ENCODE measurements at regions not wholly inside any gene's neighbourhood (a gene's known extent, or its start where the extent isn't known, plus 50 kb on each side); places are given as distances from the start of the nearest gene placed in this dataset.

DNA sequence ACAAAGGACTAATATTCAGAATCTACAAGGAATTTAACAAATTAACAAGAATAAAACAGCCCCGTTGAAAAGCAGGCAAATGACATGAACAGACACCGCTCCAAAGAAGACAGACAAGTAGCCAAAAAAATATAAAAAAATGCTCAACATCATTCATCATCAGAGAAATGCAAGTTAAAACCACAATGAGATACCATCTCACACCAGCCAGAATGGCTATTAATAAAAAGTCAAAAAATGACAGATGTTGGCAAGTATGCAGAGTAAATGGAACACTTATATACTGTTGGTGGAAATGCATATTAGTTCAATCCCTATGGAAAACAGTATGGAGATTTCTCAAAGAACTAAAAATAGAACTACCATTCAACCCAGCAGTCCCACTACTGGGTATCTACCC is 302.7 kb upstream of the RGMB start:
- TF ChIP-seq POLR2A (IDR thresholded peaks at IDR 0.05; ENCODE audit: low read depth, low read length) = no peak
- no peak for TF ChIP-seq TAF1 (IDR thresholded peaks at IDR 0.05; ENCODE audit: borderline replicate concordance, low read depth, low read length)

All from GM12892 (cell line).